ENCODE measurements at regions not wholly inside any gene's neighbourhood (a gene's known extent, or its start where the extent isn't known, plus 50 kb on each side); places are given as distances from the start of the nearest gene placed in this dataset.

- TF ChIP-seq CTCF (IDR thresholded peaks at IDR 0.05; ENCODE audit: low read depth, low read length) (no peak), POLR2A (IDR thresholded peaks at IDR 0.05; ENCODE audit: extremely low read depth, insufficient read length) (no peak), MAX (IDR thresholded peaks at IDR 0.05; ENCODE audit: low read depth, low read length) (no peak)
These were observed 124.6 kb upstream of the ZNF479 start for GRCh38 chr7:57256637-57257375.

Data from NB4 (cell line).